ENCODE measurements at regions not wholly inside any gene's neighbourhood (a gene's known extent, or its start where the extent isn't known, plus 50 kb on each side); places are given as distances from the start of the nearest gene placed in this dataset.

GRCh38 chr1:203934651-203935050, 73.3 kb downstream of the SNRPE start:
- no peak overlapping the region for H3K4me3 ChIP-seq (ENCODE audit: control insufficient read depth, low read depth, low read length)
- no peak for DNase-seq (ENCODE audit: low read depth)
- no peak for TF ChIP-seq CTCF (IDR thresholded peaks at IDR 0.05; ENCODE audit: control insufficient read depth, insufficient read depth, low read depth, low read length, missing control alignments)

GRCh38 chr1:203935321-203935720, 73.9 kb downstream of the SNRPE start:
- H3K4me3 ChIP-seq (ENCODE audit: control insufficient read depth, low read depth, low read length), result no peak overlapping the region
- TF ChIP-seq CTCF (IDR thresholded peaks at IDR 0.05; ENCODE audit: control insufficient read depth, insufficient read depth, low read depth, low read length, missing control alignments), result no peak
- DNase-seq (ENCODE audit: low read depth), result no peak

GRCh38 chr1:203937678-203938330, 76.4 kb downstream of the SNRPE start:
- no peak for DNase-seq (ENCODE audit: low read depth)
- TF ChIP-seq CTCF (IDR thresholded peaks at IDR 0.05; ENCODE audit: control insufficient read depth, insufficient read depth, low read depth, low read length, missing control alignments), result no peak
- H3K4me3 ChIP-seq (ENCODE audit: control insufficient read depth, low read depth, low read length), result no peak overlapping the region

- H3K4me3 ChIP-seq (ENCODE audit: control insufficient read depth, low read depth, low read length), result no peak overlapping the region
- DNase-seq (ENCODE audit: low read depth), result no peak
- no peak for TF ChIP-seq CTCF (IDR thresholded peaks at IDR 0.05; ENCODE audit: control insufficient read depth, insufficient read depth, low read depth, low read length, missing control alignments)
Observed at GRCh38 chr1:203944651-203945404, 83.4 kb downstream of the SNRPE start.

GRCh38 chr1:203954293-203954692, 92.9 kb downstream of the SNRPE start:
- no peak for DNase-seq (ENCODE audit: low read depth)
- no peak overlapping the region for H3K4me3 ChIP-seq (ENCODE audit: control insufficient read depth, low read depth, low read length)
- TF ChIP-seq CTCF (IDR thresholded peaks at IDR 0.05; ENCODE audit: control insufficient read depth, insufficient read depth, low read depth, low read length, missing control alignments), result no peak

GRCh38 chr1:203954788-203955552, 93.6 kb downstream of the SNRPE start:
- TF ChIP-seq CTCF (IDR thresholded peaks at IDR 0.05; ENCODE audit: control insufficient read depth, insufficient read depth, low read depth, low read length, missing control alignments), result no peak
- no peak for DNase-seq (ENCODE audit: low read depth)

More at GRCh38 chr1:203954788-203955552, 93.6 kb downstream of the SNRPE start:
- no peak overlapping the region for H3K4me3 ChIP-seq (ENCODE audit: control insufficient read depth, low read depth, low read length)
